ENCODE measurements at regions not wholly inside any gene's neighbourhood (a gene's known extent, or its start where the extent isn't known, plus 50 kb on each side); places are given as distances from the start of the nearest gene placed in this dataset.
A peak's percentile ranks its signal among the peaks of the same experiment; 100 is the strongest.

- TF ChIP-seq ZNF761 (CRISPR knock-in tag; conservative IDR thresholded peaks at IDR 0.05) = no peak
- no peak for TF ChIP-seq ISX (CRISPR knock-in tag; conservative IDR thresholded peaks at IDR 0.05)
- TF ChIP-seq ZNF672 (CRISPR knock-in tag; IDR thresholded peaks at IDR 0.05) = no peak
- TF ChIP-seq ZMYM3 (CRISPR knock-in tag; IDR thresholded peaks at IDR 0.05) = no peak
- TF ChIP-seq ZFX (CRISPR knock-in tag; IDR thresholded peaks at IDR 0.05; ENCODE audit: low read depth) = no peak
- TF ChIP-seq ZNF746 (CRISPR knock-in tag; IDR thresholded peaks at IDR 0.05) = no peak
- TF ChIP-seq ZNF430 (CRISPR knock-in tag; IDR thresholded peaks at IDR 0.05) = no peak
Measured at GRCh38 chr2:128733450-128733849, 414.8 kb upstream of the HS6ST1 start (continued).

GRCh38 chr2:128734521-128735295 lies 416.0 kb upstream of the HS6ST1 start:
- CTCF ChIA-PET (ENCODE audit: low intra/inter-chr PET ratio, low total read pairs) = no interaction called here
- Histone ChIP-seq H3K4me2 (ENCODE audit: low read depth, low read length) (no peak overlapping the region), H4K20me1 (ENCODE audit: insufficient read depth, low read length) (no peaks in the 10 kb centered on the region), H2AFZ (ENCODE audit: low read length) (no peak overlapping the region), H3K4me3 (replicated peaks in 1 of 3; ENCODE audit: insufficient read depth in 1 of 3, low read depth in 2 of 3, low read length in 3 of 3) (no peak overlapping the region), H3K36me3 (replicated peaks in 1 of 2; ENCODE audit: control insufficient read depth in 1 of 2, insufficient read depth in 2 of 2, low read length in 2 of 2) (no peaks in the 10 kb centered on the region), H3K9ac (ENCODE audit: insufficient read depth, low read depth, low read length) (no peak overlapping the region), H3K79me2 (ENCODE audit: insufficient read depth, low read length) (no peaks in the 10 kb centered on the region), H3K27me3 (ENCODE audit: control insufficient read depth in 1 of 2, insufficient read depth in 2 of 2, low read length in 2 of 2) (peaks cover 0 to 46% of the 10 kb centered on the region in 2 experiments; a peak in 4 of 5 replicates), H3K9me3 (ENCODE audit: low read length) (no peaks in the 10 kb centered on the region), H3K27ac (ENCODE audit: extremely low read length, insufficient read depth, low read length) (no peak overlapping the region), H3K4me1 (ENCODE audit: insufficient read depth, low read length) (no peaks in the 10 kb centered on the region)
- POLR2A ChIA-PET = no interaction called here
- intact Hi-C loops (cut with micrococcal nuclease; ENCODE audit: unreplicated experiment) (loop anchor here (10.0 kb wide), 1 partner anchor 1110 kb away; no protein-coding TSS in a partner anchor), in situ Hi-C loops (cut with HindIII; ENCODE audit: extremely low pct_ligation_motif_present, low pct_unique_long_range_greater_than_20kb) (loop anchor here (25.0 kb wide), 1 partner anchor 672 kb away; no protein-coding TSS in a partner anchor)
- ATAC-seq = no peak
- BruUV-seq (replicated peaks) = no TSS peak
- DNase-seq (ENCODE audit: low spot score) = no peak
- no peak for FAIRE-seq
- 70% methylated on average over 34 of the region's 37 CpGs for WGBS (ENCODE audit: low lambda C conversion rate)
- no peak for TF ChIP-seq NFATC3 (CRISPR knock-in tag; IDR thresholded peaks at IDR 0.05)
- TF ChIP-seq SRSF4 (IDR thresholded peaks at IDR 0.05; ENCODE audit: low read depth, low read length, poor library complexity, severe bottlenecking) = no peak
- no peak for TF ChIP-seq CBX1 (IDR thresholded peaks at IDR 0.05; ENCODE audit: low read depth)
- TF ChIP-seq DDIT3 (CRISPR knock-in tag; IDR thresholded peaks at IDR 0.05) = no peak
- TF ChIP-seq THAP11 (CRISPR knock-in tag; IDR thresholded peaks at IDR 0.05) = no peak
- TF ChIP-seq ZBTB33 (CRISPR knock-in tag; IDR thresholded peaks at IDR 0.05) = 0 out of 2 replicates have a peak, but pooled peaks have one; percentile 69
- TF ChIP-seq ZMYM2 (CRISPR knock-in tag; IDR thresholded peaks at IDR 0.05) = no peak
- no peak for TF ChIP-seq ZFP37 (CRISPR knock-in tag; IDR thresholded peaks at IDR 0.05; ENCODE audit: borderline replicate concordance)
